C4-2B (cell line): ENCODE measurements at regions not wholly inside any gene's neighbourhood (a gene's known extent, or its start where the extent isn't known, plus 50 kb on each side); places are given as distances from the start of the nearest gene placed in this dataset.

ENCODE experiments used
- H3K27ac ChIP-seq: fragments of 450-650 bp; 2 replicates; pipeline ENCODE4 v1.5.1; 2017
- CTCF ChIP-seq: fragments of 450-650 bp; conservative IDR thresholded peaks from 2 replicates; pipeline ENCODE4 v1.5.1; 2017; ENCODE audit warnings: mild to moderate bottlenecking
- ZFX ChIP-seq: fragments of 450-650 bp; IDR thresholded peaks from 2 replicates; pipeline ENCODE4 v1.6.1; 2017

DNA sequence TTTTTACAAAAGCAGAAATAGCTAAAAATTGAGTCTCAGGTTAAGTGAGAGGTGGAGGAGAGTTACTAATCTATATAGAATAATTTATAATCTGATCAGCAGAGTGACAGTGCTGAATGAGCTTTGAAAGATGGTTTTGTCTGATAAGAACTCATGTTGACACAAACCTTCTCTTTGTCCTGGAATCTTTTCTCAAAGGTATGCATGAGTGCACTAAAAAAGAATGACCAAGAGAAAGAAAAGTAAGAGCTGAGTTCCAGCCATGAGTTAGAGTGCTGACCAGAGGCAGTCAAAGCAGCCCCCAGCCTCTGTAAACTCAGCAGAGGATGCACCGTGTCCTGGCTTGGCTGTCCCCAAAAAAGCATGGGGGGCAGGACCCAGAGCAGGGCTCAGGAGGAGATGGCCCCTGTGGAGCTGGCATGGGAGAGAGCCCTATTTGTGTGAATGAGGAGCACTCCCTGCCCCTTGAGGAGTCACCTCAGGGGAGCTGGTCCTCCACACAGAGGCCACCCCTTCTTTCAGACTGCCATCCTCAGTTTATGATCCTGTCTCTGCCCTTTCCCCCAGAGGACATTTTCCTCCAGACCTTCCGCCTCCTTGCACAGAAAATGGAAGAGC lies 129.8 kb downstream of the SEC23A start:
- TF ChIP-seq CTCF (no peak), ZFX (no peak)
- no peak overlapping the region for H3K27ac ChIP-seq

- TF ChIP-seq CTCF (no peak), ZFX (no peak)
Observed at GRCh38 chr14:38972511-38972910, 130.5 kb downstream of the SEC23A start.

GRCh38 chr14:38971258-38971921 lies 131.6 kb downstream of the SEC23A start:
- H3K27ac ChIP-seq = no peak overlapping the region
- no peak for TF ChIP-seq ZFX
- no peak; the same call in 1 of the 2 replicates for TF ChIP-seq CTCF

More at GRCh38 chr14:38972511-38972910, 130.5 kb downstream of the SEC23A start:
- H3K27ac ChIP-seq = no peak overlapping the region

DNA sequence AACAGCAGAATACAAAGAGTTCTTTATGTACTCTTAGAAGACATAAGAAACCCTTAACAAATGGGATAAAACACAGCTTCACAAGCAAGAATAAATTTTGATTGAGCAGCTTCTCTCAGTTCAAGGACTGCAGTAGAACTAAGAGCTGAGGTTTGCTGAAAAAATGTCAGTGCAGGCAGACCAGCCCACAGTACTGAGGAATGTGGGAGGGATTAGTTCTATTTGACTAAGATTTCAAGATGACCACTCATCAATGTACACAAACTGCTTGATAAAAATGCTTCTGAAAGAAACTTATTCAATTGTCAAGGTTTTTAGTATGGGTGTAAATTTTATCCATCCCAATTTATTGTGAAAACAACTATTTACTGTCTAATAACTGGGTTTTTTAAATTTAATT lies 138.4 kb downstream of the SEC23A start:
- no peak overlapping the region for H3K27ac ChIP-seq
- TF ChIP-seq CTCF (no peak), ZFX (no peak)

DNA sequence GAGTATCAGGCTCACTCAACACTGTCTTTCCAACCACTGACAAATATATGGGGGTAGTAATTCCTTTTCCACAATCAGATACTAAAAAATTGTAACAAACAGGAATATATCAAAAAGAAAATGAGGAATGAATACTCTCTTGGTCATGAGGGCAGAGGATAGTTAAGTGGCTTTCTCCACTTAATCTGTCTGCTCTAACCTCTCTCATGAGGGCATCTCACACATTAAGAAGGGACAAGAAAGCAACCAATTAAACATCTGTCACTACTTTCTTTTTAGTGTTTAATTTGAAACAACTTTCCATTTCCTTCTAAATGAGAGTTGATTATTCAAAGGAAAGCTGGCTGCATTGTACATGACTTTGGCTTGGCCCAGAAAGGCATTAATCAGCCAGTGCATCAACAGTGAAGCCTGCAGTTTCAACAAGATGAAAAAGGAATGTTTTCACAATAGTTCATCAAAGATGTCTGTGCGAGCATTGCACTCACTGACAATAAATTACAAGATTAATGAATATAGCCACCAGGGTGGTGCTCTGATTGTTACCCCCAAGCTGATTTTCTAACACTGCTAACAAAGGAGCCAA lies 142.0 kb downstream of the SEC23A start:
- TF ChIP-seq CTCF (no peak), ZFX (no peak)
- H3K27ac ChIP-seq = no peak overlapping the region

- no peak overlapping the region for H3K27ac ChIP-seq
- TF ChIP-seq CTCF = no peak
Observed at GRCh38 chr14:38959021-38959420, 144.0 kb downstream of the SEC23A start.

- TF ChIP-seq ZFX (no peak), CTCF (no peak)
- H3K27ac ChIP-seq = no peak overlapping the region
Observed at GRCh38 chr14:38958589-38958988, 144.4 kb downstream of the SEC23A start.
